H1 (cell line): ENCODE measurements at regions not wholly inside any gene's neighbourhood (a gene's known extent, or its start where the extent isn't known, plus 50 kb on each side); places are given as distances from the start of the nearest gene placed in this dataset.

Source experiments
- SP4 ChIP-seq: IDR thresholded peaks from 2 replicates; pipeline ENCODE4 v1.6.1; 2012; ENCODE audit warnings: low read length, inconsistent platforms

DNA sequence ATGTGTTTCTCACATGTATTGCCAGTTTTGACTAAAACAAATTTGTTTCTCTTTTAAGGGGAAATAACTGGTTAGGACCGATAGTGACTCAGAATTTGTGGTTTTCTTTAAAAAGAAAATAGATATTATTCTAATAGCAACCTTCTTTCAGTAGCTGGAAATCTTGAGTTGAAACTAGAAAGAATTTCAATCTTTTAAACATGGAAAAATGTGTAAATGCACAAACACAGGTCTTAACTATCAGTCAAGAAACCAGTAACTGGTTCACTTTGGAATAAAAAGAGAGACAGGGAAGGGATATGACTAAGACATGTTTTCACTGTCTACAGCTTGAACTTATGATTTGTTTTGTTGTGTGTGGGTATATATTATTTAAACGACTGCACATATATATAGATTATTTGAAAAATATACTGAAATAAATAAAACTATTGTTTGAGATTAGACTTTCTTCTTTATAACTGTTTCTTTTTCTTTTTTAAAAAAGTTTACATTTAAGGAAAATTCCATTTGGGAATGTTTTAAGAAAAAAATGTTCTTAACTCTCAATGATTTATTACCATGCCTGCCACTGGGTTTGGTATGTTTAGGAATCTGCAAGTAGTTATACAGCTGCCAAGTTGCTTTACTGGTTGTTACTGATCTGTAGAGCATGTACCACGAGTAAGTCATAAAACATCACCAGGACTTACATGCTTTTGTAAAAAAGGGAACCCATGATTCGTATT is 753.3 kb upstream of the MARCKS start (continued):
- no peak for TF ChIP-seq SP4
